ENCODE measurements at regions not wholly inside any gene's neighbourhood (a gene's known extent, or its start where the extent isn't known, plus 50 kb on each side); places are given as distances from the start of the nearest gene placed in this dataset.

DNA sequence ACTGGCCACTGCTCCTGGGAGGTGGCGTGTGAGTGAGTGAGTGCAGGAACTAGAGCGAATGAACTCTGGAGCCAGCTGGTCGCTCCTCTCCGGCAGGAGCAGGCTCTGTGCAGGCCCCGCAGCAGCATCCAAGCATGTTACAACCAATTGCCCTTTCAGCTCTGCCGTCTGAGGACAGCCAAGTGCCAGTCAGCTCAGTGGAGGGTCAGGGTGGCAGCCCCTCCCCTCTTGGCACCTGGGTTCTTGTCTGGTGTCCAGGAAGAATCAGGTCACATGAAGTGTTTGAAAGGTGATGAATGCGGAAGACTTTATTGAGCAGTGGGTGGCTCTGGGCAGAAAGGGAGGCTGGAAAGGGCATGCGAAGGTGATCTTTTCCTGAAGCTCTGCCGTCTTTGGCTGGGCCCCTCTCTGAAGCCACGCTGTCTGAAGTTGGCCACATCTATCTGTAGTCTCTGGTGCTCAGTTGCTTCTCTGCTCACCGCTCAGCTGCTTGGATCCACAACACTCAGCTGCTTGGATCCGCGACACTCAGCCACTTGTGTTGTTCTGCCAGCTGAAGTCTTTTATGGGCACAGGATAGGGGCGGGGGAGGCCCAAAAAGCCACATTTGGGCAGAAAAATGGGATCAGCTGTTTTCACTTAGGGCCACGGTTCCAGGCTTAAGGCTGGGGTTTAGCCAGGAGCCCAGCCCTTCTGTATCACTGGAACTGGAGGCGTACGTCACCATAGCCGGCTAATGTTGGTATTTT is 139.8 kb downstream of the ADSS2 start:
- TF ChIP-seq, protein P1, sequence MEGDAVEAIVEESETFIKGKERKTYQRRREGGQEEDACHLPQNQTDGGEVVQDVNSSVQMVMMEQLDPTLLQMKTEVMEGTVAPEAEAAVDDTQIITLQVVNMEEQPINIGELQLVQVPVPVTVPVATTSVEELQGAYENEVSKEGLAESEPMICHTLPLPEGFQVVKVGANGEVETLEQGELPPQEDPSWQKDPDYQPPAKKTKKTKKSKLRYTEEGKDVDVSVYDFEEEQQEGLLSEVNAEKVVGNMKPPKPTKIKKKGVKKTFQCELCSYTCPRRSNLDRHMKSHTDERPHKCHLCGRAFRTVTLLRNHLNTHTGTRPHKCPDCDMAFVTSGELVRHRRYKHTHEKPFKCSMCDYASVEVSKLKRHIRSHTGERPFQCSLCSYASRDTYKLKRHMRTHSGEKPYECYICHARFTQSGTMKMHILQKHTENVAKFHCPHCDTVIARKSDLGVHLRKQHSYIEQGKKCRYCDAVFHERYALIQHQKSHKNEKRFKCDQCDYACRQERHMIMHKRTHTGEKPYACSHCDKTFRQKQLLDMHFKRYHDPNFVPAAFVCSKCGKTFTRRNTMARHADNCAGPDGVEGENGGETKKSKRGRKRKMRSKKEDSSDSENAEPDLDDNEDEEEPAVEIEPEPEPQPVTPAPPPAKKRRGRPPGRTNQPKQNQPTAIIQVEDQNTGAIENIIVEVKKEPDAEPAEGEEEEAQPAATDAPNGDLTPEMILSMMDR (IDR thresholded peaks at IDR 0.05; ENCODE audit: low read depth, low read length): no peak
- Histone ChIP-seq H3K36me3 (no peaks in the 10 kb centered on the region), H3K27me3 (no peaks in the 10 kb centered on the region), H3K4me3 (no peak overlapping the region), H3K27ac (no peak overlapping the region), H3K4me1 (ENCODE audit: low read depth) (no peaks in the 10 kb centered on the region), H3K9me3 (ENCODE audit: low read depth) (no peaks in the 10 kb centered on the region)
- DNase-seq (ENCODE audit: low read depth in 1 of 2, low spot score in 1 of 2): no peak

DNA sequence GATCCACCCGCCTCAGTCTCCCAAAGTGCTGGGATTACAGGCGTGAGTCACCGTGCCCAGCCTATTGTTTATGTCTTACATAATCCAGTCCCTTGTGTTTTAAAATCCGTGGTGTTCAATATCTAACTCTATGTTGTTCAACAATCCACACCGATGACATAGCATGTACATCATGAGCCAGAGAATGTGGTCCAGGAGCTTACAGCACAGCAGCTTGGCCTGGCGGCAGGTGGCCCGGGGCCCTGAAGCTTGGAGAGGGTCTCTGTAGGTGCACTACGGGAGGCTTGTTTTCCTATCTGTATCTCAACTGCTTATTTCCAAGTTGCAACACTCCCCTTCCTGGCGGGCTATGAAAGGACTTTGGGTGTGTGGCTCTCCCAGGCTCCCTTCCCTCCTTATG is 138.4 kb downstream of the ADSS2 start:
- H3K4me3 ChIP-seq: no peak overlapping the region
- no peaks in the 10 kb centered on the region for H3K27me3 ChIP-seq
- TF ChIP-seq, protein P1 (IDR thresholded peaks at IDR 0.05; ENCODE audit: low read depth, low read length): no peak
- no peaks in the 10 kb centered on the region for H3K4me1 ChIP-seq (ENCODE audit: low read depth)
- no peak overlapping the region for H3K27ac ChIP-seq
- no peak for DNase-seq (ENCODE audit: low read depth in 1 of 2, low spot score in 1 of 2)
- H3K9me3 ChIP-seq (ENCODE audit: low read depth): no peaks in the 10 kb centered on the region
- no peaks in the 10 kb centered on the region for H3K36me3 ChIP-seq

DNA sequence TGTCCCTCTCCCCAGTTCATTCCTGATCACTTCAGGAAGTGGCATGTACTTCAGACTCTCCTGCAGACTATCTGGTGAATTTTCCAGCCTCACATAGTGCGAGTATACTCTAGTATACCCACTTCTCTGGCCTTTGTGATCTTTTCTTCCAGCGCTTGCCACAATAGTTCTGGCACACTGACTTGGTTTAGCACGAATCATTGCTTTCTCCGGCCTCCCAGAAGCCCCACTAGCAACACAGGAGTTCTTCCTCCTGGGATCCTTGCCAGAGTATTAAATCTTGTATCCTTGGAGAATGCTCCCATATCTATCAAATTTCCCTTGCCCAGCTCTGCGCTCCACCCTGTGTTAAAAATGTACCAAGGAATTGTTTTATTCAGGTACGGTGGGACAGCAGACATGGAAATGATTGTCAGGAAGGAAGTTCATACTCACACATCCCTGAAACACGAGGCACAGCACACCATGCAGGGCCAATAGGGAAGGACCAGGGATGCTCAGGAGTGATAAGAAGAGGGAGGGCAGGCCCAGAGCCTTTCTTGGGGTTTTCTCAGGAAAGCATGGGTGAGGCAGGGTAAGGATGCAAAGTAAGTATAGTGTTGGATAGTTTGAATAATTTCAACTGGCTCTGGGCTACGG is 136.7 kb downstream of the ADSS2 start:
- Histone ChIP-seq H3K9me3 (ENCODE audit: low read depth) (no peaks in the 10 kb centered on the region), H3K4me1 (ENCODE audit: low read depth) (no peaks in the 10 kb centered on the region), H3K36me3 (no peaks in the 10 kb centered on the region), H3K27me3 (no peaks in the 10 kb centered on the region), H3K27ac (no peak overlapping the region), H3K4me3 (no peak overlapping the region)
- no peak for DNase-seq (ENCODE audit: low read depth in 1 of 2, low spot score in 1 of 2)
- TF ChIP-seq, protein P1 (IDR thresholded peaks at IDR 0.05; ENCODE audit: low read depth, low read length): no peak

DNA sequence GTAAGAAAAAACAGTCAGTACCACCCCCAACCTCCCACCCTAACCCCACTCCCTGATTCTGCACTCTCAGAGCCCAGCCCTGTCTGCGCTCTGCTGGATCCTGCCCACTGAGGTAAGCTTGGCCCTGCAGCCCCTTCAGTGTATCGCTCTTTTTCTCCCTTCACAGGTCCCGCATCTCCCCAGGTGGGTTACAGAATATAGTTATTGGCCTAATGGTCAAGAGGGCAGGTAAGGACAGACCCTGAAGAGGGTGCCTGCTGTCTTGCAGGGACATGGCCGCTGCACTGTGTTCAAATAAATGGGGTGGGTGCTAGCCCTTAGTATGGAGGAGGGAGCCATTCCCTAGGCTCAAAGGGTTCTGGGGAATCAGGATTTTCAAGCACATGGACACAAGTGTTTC is 135.7 kb downstream of the ADSS2 start:
- no peak overlapping the region for H3K27ac ChIP-seq
- H3K9me3 ChIP-seq (ENCODE audit: low read depth): no peaks in the 10 kb centered on the region
- H3K4me3 ChIP-seq: no peak overlapping the region
- no peaks in the 10 kb centered on the region for H3K36me3 ChIP-seq
- H3K27me3 ChIP-seq: no peaks in the 10 kb centered on the region
- no peaks in the 10 kb centered on the region for H3K4me1 ChIP-seq (ENCODE audit: low read depth)
- TF ChIP-seq, protein P1 (IDR thresholded peaks at IDR 0.05; ENCODE audit: low read depth, low read length): no peak
- no peak for DNase-seq (ENCODE audit: low read depth in 1 of 2, low spot score in 1 of 2)

DNA sequence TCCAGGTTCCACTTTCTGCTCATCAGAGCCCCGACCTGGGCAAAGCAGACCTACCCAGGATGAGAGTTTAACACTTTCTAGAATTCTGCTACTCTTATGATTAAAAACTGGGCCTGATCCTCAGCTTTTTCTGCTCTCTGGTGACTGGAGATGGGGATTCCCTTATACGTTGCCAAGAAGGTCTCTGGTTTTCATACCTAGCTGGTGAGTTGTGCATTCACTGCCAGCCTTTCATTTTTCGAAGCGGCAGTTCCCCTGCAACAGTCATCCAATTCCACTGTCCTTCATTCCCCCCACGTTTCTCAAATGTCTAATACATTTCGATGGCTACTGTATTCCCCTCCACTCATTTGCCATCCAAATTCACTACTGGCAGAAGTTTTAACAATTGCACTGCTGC is 135.3 kb downstream of the ADSS2 start:
- H3K27me3 ChIP-seq: no peaks in the 10 kb centered on the region
- no peak overlapping the region for H3K4me3 ChIP-seq
- H3K4me1 ChIP-seq (ENCODE audit: low read depth): no peaks in the 10 kb centered on the region
- no peaks in the 10 kb centered on the region for H3K9me3 ChIP-seq (ENCODE audit: low read depth)
- DNase-seq (ENCODE audit: low read depth in 1 of 2, low spot score in 1 of 2): no peak
- TF ChIP-seq, protein P1 (IDR thresholded peaks at IDR 0.05; ENCODE audit: low read depth, low read length): no peak
- H3K27ac ChIP-seq: no peak overlapping the region
- no peaks in the 10 kb centered on the region for H3K36me3 ChIP-seq
